ENCODE measurements at regions not wholly inside any gene's neighbourhood (a gene's known extent, or its start where the extent isn't known, plus 50 kb on each side); places are given as distances from the start of the nearest gene placed in this dataset.

DNA sequence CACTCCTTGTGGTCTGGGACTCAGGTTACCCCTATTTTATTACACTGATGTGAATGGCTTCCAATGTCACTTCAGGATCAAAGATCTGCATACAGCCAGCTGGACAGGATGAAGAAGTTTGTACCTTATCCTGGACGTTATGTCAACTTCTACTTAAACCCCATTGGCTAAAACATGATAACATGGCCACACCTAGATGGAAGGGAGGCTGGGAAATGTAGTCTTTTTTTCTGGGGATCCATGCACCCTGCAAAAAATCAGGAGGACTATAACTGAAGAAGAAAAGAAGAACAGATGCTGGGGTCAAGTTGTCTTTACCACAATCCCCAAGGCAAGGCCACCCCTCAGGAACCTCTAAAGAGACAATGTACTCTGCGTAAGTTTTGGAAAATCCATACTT, 459.2 kb downstream of the BCOR start:
- H3K4me1 Mint-ChIP-seq, result peaks cover 6% of the 10 kb centered on the region
- no peak overlapping the region for H3K27ac Mint-ChIP-seq
- H3K27me3 Mint-ChIP-seq, result peaks cover 23% of the 10 kb centered on the region
- H3K9me3 Mint-ChIP-seq, result peaks cover 3% of the 10 kb centered on the region
- no peak for ATAC-seq
- no peak overlapping the region for H3K4me3 Mint-ChIP-seq
- no peaks in the 10 kb centered on the region for H3K36me3 Mint-ChIP-seq

GRCh38 chrX:39639871-39640270, 457.9 kb downstream of the BCOR start:
- Mint-ChIP-seq H3K27me3 (peaks cover 23% of the 10 kb centered on the region), H3K4me3 (no peak overlapping the region), H3K27ac (no peak overlapping the region), H3K9me3 (peaks cover 3% of the 10 kb centered on the region), H3K4me1 (peaks cover 6% of the 10 kb centered on the region), H3K36me3 (no peaks in the 10 kb centered on the region)
- no peak for ATAC-seq

- H3K4me3 Mint-ChIP-seq, result no peak overlapping the region
- H3K9me3 Mint-ChIP-seq, result peaks cover 3% of the 10 kb centered on the region
- H3K36me3 Mint-ChIP-seq, result no peaks in the 10 kb centered on the region
- H3K4me1 Mint-ChIP-seq, result peaks cover 6% of the 10 kb centered on the region
- H3K27ac Mint-ChIP-seq, result peak overlapping the region; percentile 57
- peak; percentile 34 for ATAC-seq
- peaks cover 23% of the 10 kb centered on the region for H3K27me3 Mint-ChIP-seq
Observed at GRCh38 chrX:39640866-39641265, 456.9 kb downstream of the BCOR start.

- H3K9me3 Mint-ChIP-seq, result peaks cover 3% of the 10 kb centered on the region
- no peak overlapping the region for H3K27ac Mint-ChIP-seq
- ATAC-seq, result no peak
- H3K36me3 Mint-ChIP-seq, result no peaks in the 10 kb centered on the region
- H3K4me3 Mint-ChIP-seq, result no peak overlapping the region
- H3K4me1 Mint-ChIP-seq, result peaks cover 6% of the 10 kb centered on the region
- H3K27me3 Mint-ChIP-seq, result peaks cover 23% of the 10 kb centered on the region
Observed at GRCh38 chrX:39642071-39642470, 455.7 kb downstream of the BCOR start.

GRCh38 chrX:39643550-39643949, 454.2 kb downstream of the BCOR start:
- no peak overlapping the region for H3K4me3 Mint-ChIP-seq
- H3K9me3 Mint-ChIP-seq, result peaks cover 3% of the 10 kb centered on the region
- H3K27ac Mint-ChIP-seq, result no peak overlapping the region
- H3K27me3 Mint-ChIP-seq, result peaks cover 23% of the 10 kb centered on the region
- peaks cover 6% of the 10 kb centered on the region for H3K4me1 Mint-ChIP-seq
- no peak for ATAC-seq
- no peaks in the 10 kb centered on the region for H3K36me3 Mint-ChIP-seq

GRCh38 chrX:39645178-39645895, 452.4 kb downstream of the BCOR start:
- H3K4me3 Mint-ChIP-seq, result no peak overlapping the region
- no peaks in the 10 kb centered on the region for H3K36me3 Mint-ChIP-seq
- H3K4me1 Mint-ChIP-seq, result peaks cover 6% of the 10 kb centered on the region
- H3K27me3 Mint-ChIP-seq, result peaks cover 23% of the 10 kb centered on the region
- H3K27ac Mint-ChIP-seq, result no peak overlapping the region
- ATAC-seq, result no peak
- H3K9me3 Mint-ChIP-seq, result no peaks in the 10 kb centered on the region

- ATAC-seq, result no peak
- Mint-ChIP-seq H3K36me3 (no peaks in the 10 kb centered on the region), H3K27ac (no peak overlapping the region), H3K4me1 (no peaks in the 10 kb centered on the region), H3K4me3 (no peak overlapping the region), H3K9me3 (no peaks in the 10 kb centered on the region), H3K27me3 (peaks cover 8% of the 10 kb centered on the region)
Observed at GRCh38 chrX:39648548-39649254, 449.1 kb downstream of the BCOR start.

- Mint-ChIP-seq H3K27ac (no peak overlapping the region), H3K4me1 (no peaks in the 10 kb centered on the region), H3K27me3 (peaks cover 25% of the 10 kb centered on the region), H3K9me3 (no peaks in the 10 kb centered on the region), H3K36me3 (no peaks in the 10 kb centered on the region), H3K4me3 (no peak overlapping the region)
- ATAC-seq, result no peak
Observed at GRCh38 chrX:39650768-39651347, 446.9 kb downstream of the BCOR start.

DNA sequence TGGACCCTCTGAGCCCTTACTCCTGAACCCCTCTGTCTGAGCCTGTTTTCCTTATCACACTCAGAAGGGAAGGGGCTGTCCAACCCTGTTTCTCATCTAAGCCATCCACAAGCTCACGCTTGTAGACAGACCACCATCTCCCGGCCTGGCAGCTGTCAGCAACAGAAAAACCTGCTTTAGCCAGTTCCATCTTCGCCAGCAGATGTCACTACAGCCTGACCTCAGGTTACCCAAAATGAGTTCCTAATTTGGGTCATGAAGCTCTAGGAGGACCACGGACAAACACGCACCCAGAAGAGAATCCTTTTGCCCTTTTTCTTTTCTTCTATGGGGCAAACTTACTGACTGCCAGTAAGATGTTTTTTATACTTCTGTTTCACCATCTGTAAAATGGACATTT, 445.4 kb downstream of the BCOR start:
- Mint-ChIP-seq H3K27me3 (peaks cover 27% of the 10 kb centered on the region), H3K4me1 (no peaks in the 10 kb centered on the region), H3K4me3 (no peak overlapping the region), H3K9me3 (no peaks in the 10 kb centered on the region), H3K27ac (peak overlapping the region; percentile 55), H3K36me3 (no peaks in the 10 kb centered on the region)
- ATAC-seq, result no peak

DNA sequence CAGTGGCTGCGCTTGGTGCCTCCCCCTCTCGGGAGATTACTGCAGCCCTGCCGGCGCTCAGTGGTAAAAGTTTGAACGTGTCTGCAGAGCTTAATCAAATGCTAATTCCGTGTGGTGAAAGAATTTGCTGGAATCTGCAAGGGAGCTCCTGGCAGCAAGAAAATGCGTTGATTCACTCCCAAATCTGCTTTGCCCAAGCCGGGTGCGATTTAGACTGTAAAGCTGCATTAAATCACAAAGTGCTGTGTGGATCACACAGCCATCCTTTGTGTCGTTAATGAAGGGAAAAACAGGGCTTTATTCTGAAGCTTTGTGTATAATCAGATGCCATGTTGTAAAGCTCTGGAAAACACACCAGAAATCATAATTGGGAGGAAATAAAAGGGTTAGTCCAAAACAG, 444.1 kb downstream of the BCOR start:
- peaks cover 27% of the 10 kb centered on the region for H3K27me3 Mint-ChIP-seq
- no peak overlapping the region for H3K4me3 Mint-ChIP-seq
- no peak overlapping the region for H3K27ac Mint-ChIP-seq
- H3K36me3 Mint-ChIP-seq, result no peaks in the 10 kb centered on the region
- ATAC-seq, result no peak
- no peaks in the 10 kb centered on the region for H3K9me3 Mint-ChIP-seq
- no peaks in the 10 kb centered on the region for H3K4me1 Mint-ChIP-seq

GRCh38 chrX:39654183-39654925, 443.4 kb downstream of the BCOR start:
- peaks cover 27% of the 10 kb centered on the region for H3K27me3 Mint-ChIP-seq
- H3K27ac Mint-ChIP-seq, result no peak overlapping the region
- no peaks in the 10 kb centered on the region for H3K9me3 Mint-ChIP-seq
- H3K4me1 Mint-ChIP-seq, result no peaks in the 10 kb centered on the region
- no peak for ATAC-seq
- no peak overlapping the region for H3K4me3 Mint-ChIP-seq
- no peaks in the 10 kb centered on the region for H3K36me3 Mint-ChIP-seq

- Mint-ChIP-seq H3K4me3 (no peak overlapping the region), H3K36me3 (no peaks in the 10 kb centered on the region), H3K27me3 (peaks cover 27% of the 10 kb centered on the region), H3K4me1 (no peaks in the 10 kb centered on the region), H3K27ac (no peak overlapping the region), H3K9me3 (no peaks in the 10 kb centered on the region)
- ATAC-seq, result no peak
Observed at GRCh38 chrX:39654952-39655351, 442.8 kb downstream of the BCOR start.

DNA sequence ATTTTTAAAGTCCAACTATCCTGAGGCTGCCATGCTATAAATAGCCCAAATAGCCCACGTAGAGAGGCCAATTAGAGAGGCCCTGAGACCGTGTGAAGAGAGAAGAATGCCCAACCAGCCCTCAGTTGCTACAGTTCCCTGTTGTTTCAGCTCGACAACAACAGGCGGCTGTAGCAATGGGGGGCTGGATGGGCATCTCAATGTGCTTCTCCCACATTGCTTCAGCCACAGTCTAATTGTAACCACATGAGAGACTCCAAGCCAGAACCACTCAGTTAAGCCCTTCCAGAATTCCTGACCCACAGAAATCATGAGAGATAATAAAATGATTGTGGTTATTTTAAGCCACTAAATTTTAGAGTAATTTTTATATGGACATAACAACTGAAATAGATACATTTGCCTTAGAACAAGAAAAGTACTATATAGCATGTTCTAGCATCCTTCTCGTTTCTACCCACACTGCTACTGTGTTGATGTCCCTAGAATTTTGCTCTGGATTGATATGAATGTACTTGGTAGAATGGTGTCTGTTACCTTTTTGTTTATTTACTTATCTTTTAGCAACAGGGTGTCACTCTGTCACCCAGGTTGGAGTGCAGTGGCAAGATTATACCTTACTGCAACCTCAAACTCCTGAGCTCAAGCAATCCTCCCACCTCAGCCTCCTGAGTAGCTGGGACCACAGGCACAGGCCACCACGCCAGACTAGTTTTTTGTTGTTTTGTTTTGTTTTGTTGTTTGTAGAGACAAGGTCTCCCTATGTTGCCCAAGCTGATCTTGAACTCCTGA, 436.4 kb downstream of the BCOR start:
- no peaks in the 10 kb centered on the region for H3K27me3 Mint-ChIP-seq
- H3K27ac Mint-ChIP-seq, result no peak overlapping the region
- no peaks in the 10 kb centered on the region for H3K4me1 Mint-ChIP-seq
- H3K4me3 Mint-ChIP-seq, result no peak overlapping the region
- no peaks in the 10 kb centered on the region for H3K36me3 Mint-ChIP-seq
- no peaks in the 10 kb centered on the region for H3K9me3 Mint-ChIP-seq
- no peak for ATAC-seq

GRCh38 chrX:39665830-39666518, 431.8 kb downstream of the BCOR start:
- no peak for ATAC-seq
- H3K27ac Mint-ChIP-seq, result no peak overlapping the region
- peaks cover 12% of the 10 kb centered on the region for H3K27me3 Mint-ChIP-seq
- no peaks in the 10 kb centered on the region for H3K9me3 Mint-ChIP-seq
- no peaks in the 10 kb centered on the region for H3K4me1 Mint-ChIP-seq
- H3K36me3 Mint-ChIP-seq, result no peaks in the 10 kb centered on the region
- H3K4me3 Mint-ChIP-seq, result no peak overlapping the region

Measured in stimulated activated memory B cell treated with anti-CD40 and anti-IgM and Interleukin-4, amounts not matched to agents 10 μg/mL and 1 μg/mL and 100 μg/mL, for 72 hours (primary cell).